ENCODE measurements at regions not wholly inside any gene's neighbourhood (a gene's known extent, or its start where the extent isn't known, plus 50 kb on each side); places are given as distances from the start of the nearest gene placed in this dataset.

- Histone ChIP-seq H3K4me3 (ENCODE audit: low read depth in 1 of 2, low read length in 1 of 2) (no peak overlapping the region), H3K9me3 (no peaks in the 10 kb centered on the region), H3K4me1 (ENCODE audit: control insufficient read depth in 1 of 2, insufficient read depth in 1 of 2, low read depth in 1 of 2, low read length in 1 of 2) (no peaks in the 10 kb centered on the region), H3K27ac (no peak overlapping the region), H3K36me3 (no peaks in the 10 kb centered on the region), H3K27me3 (no peaks in the 10 kb centered on the region)
- TF ChIP-seq, protein P1, sequence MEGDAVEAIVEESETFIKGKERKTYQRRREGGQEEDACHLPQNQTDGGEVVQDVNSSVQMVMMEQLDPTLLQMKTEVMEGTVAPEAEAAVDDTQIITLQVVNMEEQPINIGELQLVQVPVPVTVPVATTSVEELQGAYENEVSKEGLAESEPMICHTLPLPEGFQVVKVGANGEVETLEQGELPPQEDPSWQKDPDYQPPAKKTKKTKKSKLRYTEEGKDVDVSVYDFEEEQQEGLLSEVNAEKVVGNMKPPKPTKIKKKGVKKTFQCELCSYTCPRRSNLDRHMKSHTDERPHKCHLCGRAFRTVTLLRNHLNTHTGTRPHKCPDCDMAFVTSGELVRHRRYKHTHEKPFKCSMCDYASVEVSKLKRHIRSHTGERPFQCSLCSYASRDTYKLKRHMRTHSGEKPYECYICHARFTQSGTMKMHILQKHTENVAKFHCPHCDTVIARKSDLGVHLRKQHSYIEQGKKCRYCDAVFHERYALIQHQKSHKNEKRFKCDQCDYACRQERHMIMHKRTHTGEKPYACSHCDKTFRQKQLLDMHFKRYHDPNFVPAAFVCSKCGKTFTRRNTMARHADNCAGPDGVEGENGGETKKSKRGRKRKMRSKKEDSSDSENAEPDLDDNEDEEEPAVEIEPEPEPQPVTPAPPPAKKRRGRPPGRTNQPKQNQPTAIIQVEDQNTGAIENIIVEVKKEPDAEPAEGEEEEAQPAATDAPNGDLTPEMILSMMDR (IDR thresholded peaks at IDR 0.05) = no peak
Measured at GRCh38 chr14:84203896-84204295, 1326.0 kb upstream of the FLRT2 start.

GRCh38 chr14:84208451-84208850 is 1321.5 kb upstream of the FLRT2 start:
- TF ChIP-seq, protein P1 (IDR thresholded peaks at IDR 0.05) = no peak
- Histone ChIP-seq H3K36me3 (no peaks in the 10 kb centered on the region), H3K9me3 (no peaks in the 10 kb centered on the region), H3K27me3 (no peaks in the 10 kb centered on the region), H3K27ac (no peak overlapping the region), H3K4me3 (ENCODE audit: low read depth in 1 of 2, low read length in 1 of 2) (no peak overlapping the region), H3K4me1 (ENCODE audit: control insufficient read depth in 1 of 2, insufficient read depth in 1 of 2, low read depth in 1 of 2, low read length in 1 of 2) (no peaks in the 10 kb centered on the region)

- Histone ChIP-seq H3K27ac (no peak overlapping the region), H3K4me3 (ENCODE audit: low read depth in 1 of 2, low read length in 1 of 2) (no peak overlapping the region), H3K9me3 (no peaks in the 10 kb centered on the region), H3K27me3 (no peaks in the 10 kb centered on the region), H3K4me1 (ENCODE audit: control insufficient read depth in 1 of 2, insufficient read depth in 1 of 2, low read depth in 1 of 2, low read length in 1 of 2) (no peaks in the 10 kb centered on the region), H3K36me3 (no peaks in the 10 kb centered on the region)
- TF ChIP-seq, protein P1 (IDR thresholded peaks at IDR 0.05) = no peak
Measured at GRCh38 chr14:84209031-84209430, 1320.9 kb upstream of the FLRT2 start.

GRCh38 chr14:84217066-84217465 is 1312.9 kb upstream of the FLRT2 start:
- Histone ChIP-seq H3K36me3 (no peaks in the 10 kb centered on the region), H3K9me3 (no peaks in the 10 kb centered on the region), H3K4me1 (ENCODE audit: control insufficient read depth in 1 of 2, insufficient read depth in 1 of 2, low read depth in 1 of 2, low read length in 1 of 2) (no peaks in the 10 kb centered on the region), H3K27me3 (no peaks in the 10 kb centered on the region), H3K27ac (no peak overlapping the region), H3K4me3 (ENCODE audit: low read depth in 1 of 2, low read length in 1 of 2) (no peak overlapping the region)
- TF ChIP-seq, protein P1 (IDR thresholded peaks at IDR 0.05) = no peak

DNA sequence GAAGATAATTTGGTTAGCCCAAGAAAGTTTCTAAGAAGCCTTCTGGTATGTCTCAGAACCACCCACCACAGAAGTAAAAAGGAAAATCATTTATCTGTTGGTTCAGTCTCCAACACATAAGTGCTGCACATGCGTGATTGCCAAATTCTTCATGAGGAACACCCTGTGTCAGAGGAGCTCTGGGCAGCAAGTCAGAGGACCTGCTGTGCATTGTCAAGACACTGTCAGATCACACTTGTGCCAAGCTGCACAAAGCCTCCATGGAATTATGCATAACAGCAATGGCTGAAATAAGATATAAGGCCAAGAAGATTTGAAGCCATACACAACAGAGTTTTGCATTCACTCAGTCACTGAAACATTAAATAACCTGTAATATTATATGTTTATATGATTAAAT is 1304.7 kb upstream of the FLRT2 start:
- Histone ChIP-seq H3K9me3 (no peaks in the 10 kb centered on the region), H3K27me3 (no peaks in the 10 kb centered on the region), H3K4me3 (ENCODE audit: low read depth in 1 of 2, low read length in 1 of 2) (no peak overlapping the region), H3K27ac (no peak overlapping the region), H3K4me1 (ENCODE audit: control insufficient read depth in 1 of 2, insufficient read depth in 1 of 2, low read depth in 1 of 2, low read length in 1 of 2) (no peaks in the 10 kb centered on the region), H3K36me3 (no peaks in the 10 kb centered on the region)
- TF ChIP-seq, protein P1 (IDR thresholded peaks at IDR 0.05) = no peak

DNA sequence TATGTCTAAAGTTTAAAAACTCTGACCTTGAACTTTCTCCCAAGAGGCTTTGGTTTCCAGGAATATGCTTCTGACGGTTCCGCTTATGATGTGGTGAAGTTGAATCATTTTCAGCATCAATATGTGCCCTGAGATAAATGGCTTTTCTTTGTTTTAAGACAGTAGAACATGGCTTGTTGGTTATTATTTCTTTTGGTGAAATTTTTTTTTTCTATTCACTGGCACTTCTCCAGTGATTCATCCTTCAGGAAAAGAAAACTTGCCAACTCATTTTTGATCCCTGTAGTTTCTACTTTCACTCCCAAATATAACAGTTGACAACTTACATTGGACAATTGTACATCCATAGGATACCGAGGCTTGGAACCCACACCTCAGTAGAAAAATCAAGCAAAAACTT is 1301.2 kb upstream of the FLRT2 start:
- Histone ChIP-seq H3K27ac (no peak overlapping the region), H3K4me3 (ENCODE audit: low read depth in 1 of 2, low read length in 1 of 2) (no peak overlapping the region), H3K27me3 (no peaks in the 10 kb centered on the region), H3K9me3 (no peaks in the 10 kb centered on the region), H3K4me1 (ENCODE audit: control insufficient read depth in 1 of 2, insufficient read depth in 1 of 2, low read depth in 1 of 2, low read length in 1 of 2) (no peaks in the 10 kb centered on the region), H3K36me3 (no peaks in the 10 kb centered on the region)
- TF ChIP-seq, protein P1 (IDR thresholded peaks at IDR 0.05) = no peak
